ENCODE measurements at regions not wholly inside any gene's neighbourhood (a gene's known extent, or its start where the extent isn't known, plus 50 kb on each side); places are given as distances from the start of the nearest gene placed in this dataset.

GRCh38 chr6:56324396-56324795 lies 77.0 kb upstream of the COL21A1 start:
- no peak for TF ChIP-seq EZH2 (IDR thresholded peaks at IDR 0.05; ENCODE audit: insufficient read depth, poor library complexity, severe bottlenecking)
- TF ChIP-seq EZH2phosphoT487 (IDR thresholded peaks at IDR 0.05; ENCODE audit: insufficient read depth, low read depth), result no peak
